ENCODE measurements at regions not wholly inside any gene's neighbourhood (a gene's known extent, or its start where the extent isn't known, plus 50 kb on each side); places are given as distances from the start of the nearest gene placed in this dataset.

- TF ChIP-seq CTCF (IDR thresholded peaks at IDR 0.05; ENCODE audit: insufficient read depth, low read depth, low read length) (no peak), EZH2 (IDR thresholded peaks at IDR 0.05; ENCODE audit: insufficient read depth, low read length) (no peak)
These were observed 58.3 kb upstream of the PRKX start for GRCh38 chrX:3771766-3772165.

All from astrocyte (in vitro differentiated cells and primary cell).